Activated naive CD4-positive, alpha-beta T cell treated with anti-CD3 and anti-CD28 coated beads for 36 hours (primary cell): ENCODE measurements at regions not wholly inside any gene's neighbourhood (a gene's known extent, or its start where the extent isn't known, plus 50 kb on each side); places are given as distances from the start of the nearest gene placed in this dataset.

Source experiments
- CTCF ChIA-PET: fragments of 350-600 bp; sonication (Branson Sonifier 250); formaldehyde crosslinking; loops from one replicate; lab custom pipeline; 2021; ENCODE audit warnings: antibody characterized with exemption; lab: Charles Lee
- DNase-seq: peaks from one replicate; pipeline ENCODE4 v3.0.0-alpha.2; 2020
- H3K27ac Mint-ChIP-seq: one replicate; pipeline ENCODE4 v1.8.0; 2021; ENCODE audit warnings: mild to moderate bottlenecking, mixed read lengths
- H3K27me3 Mint-ChIP-seq: one replicate; pipeline ENCODE4 v1.8.0; 2021; ENCODE audit warnings: low read depth, mixed read lengths
- H3K36me3 Mint-ChIP-seq: one replicate; pipeline ENCODE4 v1.8.0; 2021; ENCODE audit warnings: low read depth, mixed read lengths
- H3K4me1 Mint-ChIP-seq: one replicate; pipeline ENCODE4 v1.8.0; 2021; ENCODE audit warnings: low read depth, mixed read lengths
- H3K4me3 Mint-ChIP-seq: one replicate; pipeline ENCODE4 v1.8.0; 2021; ENCODE audit warnings: mild to moderate bottlenecking, moderate library complexity, mixed read lengths
- H3K9me3 Mint-ChIP-seq: one replicate; pipeline ENCODE4 v1.8.0; 2021; ENCODE audit warnings: mixed read lengths
- intact Hi-C: fragments of 100-400 bp; cut with micrococcal nuclease; formaldehyde crosslinking; loops from one replicate; pipeline ENCODE4 v1.15.1; 2023

DNA sequence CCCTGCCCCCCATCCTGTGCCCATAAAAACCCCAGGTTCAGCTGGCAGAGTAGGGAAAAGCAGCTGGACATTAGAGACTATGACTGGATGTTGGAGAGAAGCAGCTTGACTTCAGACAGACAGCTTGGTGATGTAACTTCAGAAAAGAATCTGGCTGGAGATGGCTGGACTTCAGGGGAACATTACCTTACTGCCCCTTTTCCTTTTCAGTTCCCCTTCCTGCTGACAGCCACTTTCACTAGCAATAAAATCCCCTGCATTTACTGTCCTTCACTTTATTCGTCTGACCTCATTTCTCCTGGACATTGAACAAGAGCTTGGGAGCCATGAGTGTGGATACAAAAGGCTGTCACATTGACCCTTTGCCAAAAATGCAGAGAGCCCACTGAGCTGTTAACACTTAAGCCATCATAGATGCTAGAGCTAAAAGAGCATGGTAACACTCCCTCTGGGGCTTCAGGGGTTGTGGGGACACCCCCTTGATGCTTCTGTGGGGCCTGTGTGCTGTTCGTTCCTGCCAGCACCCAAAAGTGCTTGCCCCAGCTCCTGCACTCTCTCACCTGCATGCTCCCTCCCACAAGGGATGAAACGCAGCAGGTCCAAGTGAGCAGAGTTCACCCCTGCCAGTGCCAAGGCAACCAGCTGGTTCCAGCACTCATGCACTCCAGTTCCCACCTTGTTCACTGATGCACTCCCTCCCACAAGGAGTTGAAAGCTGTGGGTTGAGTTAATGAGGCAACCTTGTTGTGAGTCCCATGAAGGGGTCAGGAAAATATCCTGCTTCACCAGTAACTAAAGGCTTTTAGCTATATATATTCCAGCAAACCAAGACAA lies 263.8 kb upstream of the NDST3 start:
- CTCF ChIA-PET, result no interaction called here
- Mint-ChIP-seq H3K9me3 (no peaks in the 10 kb centered on the region), H3K36me3 (no peaks in the 10 kb centered on the region), H3K27me3 (no peaks in the 10 kb centered on the region), H3K27ac (no peak overlapping the region), H3K4me1 (no peaks in the 10 kb centered on the region), H3K4me3 (no peak overlapping the region)
- intact Hi-C loops, result no loop called here
- DNase-seq, result no peak

DNA sequence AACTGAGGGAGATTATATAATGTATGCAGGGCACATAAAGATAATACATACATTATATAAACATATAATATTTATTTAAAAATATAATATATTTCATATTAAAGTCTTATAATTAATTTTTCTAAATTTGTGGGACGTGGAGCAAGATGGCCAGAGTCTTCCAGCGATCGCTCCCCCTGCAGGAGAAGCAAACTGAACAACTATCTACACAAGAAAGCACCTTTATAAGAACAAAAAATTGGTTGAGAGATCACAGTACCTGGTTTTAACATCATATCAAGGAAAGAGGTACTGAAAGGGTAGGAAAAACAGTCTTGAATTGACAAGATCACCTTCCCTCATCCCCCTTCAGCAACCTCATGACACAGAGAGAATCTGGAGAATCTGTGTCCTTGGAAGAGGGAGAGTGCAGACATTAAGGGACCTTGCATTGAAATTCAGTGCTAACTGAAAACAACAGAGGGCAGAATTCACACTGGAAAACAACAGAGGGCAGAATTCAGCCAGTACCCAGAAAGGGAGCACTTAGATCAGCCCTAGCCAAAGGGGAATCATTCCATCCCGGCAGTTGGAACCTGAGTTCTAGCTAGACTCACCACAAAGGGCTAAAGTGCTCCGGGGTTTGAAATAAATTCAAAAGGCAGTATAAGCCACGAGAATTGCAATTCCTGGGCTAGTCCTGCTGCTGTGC lies 262.5 kb upstream of the NDST3 start:
- no peak overlapping the region for H3K4me3 Mint-ChIP-seq
- H3K27ac Mint-ChIP-seq, result no peak overlapping the region
- DNase-seq, result no peak
- CTCF ChIA-PET, result no interaction called here
- no peaks in the 10 kb centered on the region for H3K36me3 Mint-ChIP-seq
- no peaks in the 10 kb centered on the region for H3K27me3 Mint-ChIP-seq
- no peaks in the 10 kb centered on the region for H3K4me1 Mint-ChIP-seq
- no peaks in the 10 kb centered on the region for H3K9me3 Mint-ChIP-seq
- intact Hi-C loops, result no loop called here

DNA sequence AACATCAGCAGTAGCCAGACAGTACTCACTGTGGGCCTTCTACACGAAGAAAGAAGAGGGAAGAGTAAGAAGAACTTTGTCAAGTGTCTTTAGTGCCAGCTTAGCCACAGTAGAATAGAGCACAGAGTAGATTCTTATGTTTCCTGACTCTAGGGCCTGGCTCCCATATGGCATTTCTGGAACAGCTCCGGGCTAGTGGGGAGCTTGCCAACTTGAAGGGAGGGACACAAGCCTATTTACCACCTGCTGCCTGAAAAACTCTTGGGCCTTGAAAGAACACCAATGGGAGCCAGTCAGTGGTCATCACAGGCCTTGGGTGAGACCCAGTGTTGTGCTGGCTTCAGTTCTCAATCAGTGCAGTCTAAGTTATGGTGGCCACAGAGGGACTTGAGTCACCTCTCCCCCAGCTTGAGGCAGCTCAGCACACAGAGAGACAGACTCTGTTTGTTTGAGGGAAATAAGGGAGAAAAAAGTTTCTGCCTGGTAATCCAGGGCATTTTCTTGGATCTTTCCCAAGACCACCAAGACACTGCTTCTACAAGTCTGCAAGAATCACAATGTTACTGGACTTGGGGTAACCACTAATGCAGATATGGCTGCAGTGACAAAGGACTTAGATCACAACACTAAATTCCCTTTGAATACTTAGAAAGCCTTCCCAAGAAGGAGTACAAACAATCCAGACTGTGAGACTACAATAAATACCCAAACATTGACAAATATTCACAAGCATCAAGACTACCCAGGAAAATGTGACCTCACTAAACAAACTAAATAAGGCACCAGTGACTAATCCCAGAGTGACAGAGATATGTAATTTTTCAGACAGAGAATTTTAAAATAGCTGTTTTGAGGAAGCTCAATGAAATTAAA lies 261.0 kb upstream of the NDST3 start:
- Mint-ChIP-seq H3K27ac (no peak overlapping the region), H3K9me3 (no peaks in the 10 kb centered on the region), H3K4me1 (no peaks in the 10 kb centered on the region), H3K4me3 (no peak overlapping the region), H3K27me3 (no peaks in the 10 kb centered on the region), H3K36me3 (no peaks in the 10 kb centered on the region)
- DNase-seq, result no peak
- CTCF ChIA-PET, result no interaction called here
- intact Hi-C loops, result no loop called here

DNA sequence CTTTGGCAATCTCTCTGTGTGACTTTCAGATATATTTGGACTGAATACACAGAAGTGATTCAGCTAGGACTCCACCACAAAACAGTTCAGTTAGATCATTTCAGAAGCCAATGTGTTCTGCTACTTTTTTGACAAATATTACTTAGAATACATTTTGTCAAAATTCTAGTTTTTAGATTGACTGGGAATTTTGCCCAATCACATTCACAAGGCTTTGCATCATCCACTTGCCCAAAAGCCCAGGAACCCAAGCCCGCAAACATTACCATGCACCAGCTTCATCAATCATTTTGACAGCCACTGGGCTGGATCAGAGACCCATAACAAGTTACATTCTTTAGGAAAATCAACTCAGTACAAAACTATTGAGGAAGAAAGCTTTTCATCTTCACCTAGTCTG lies 256.6 kb upstream of the NDST3 start:
- H3K4me1 Mint-ChIP-seq, result no peaks in the 10 kb centered on the region
- no peaks in the 10 kb centered on the region for H3K9me3 Mint-ChIP-seq
- H3K4me3 Mint-ChIP-seq, result no peak overlapping the region
- CTCF ChIA-PET, result no interaction called here
- intact Hi-C loops, result no loop called here
- H3K36me3 Mint-ChIP-seq, result no peaks in the 10 kb centered on the region
- DNase-seq, result no peak
- H3K27me3 Mint-ChIP-seq, result no peaks in the 10 kb centered on the region
- H3K27ac Mint-ChIP-seq, result no peak overlapping the region

DNA sequence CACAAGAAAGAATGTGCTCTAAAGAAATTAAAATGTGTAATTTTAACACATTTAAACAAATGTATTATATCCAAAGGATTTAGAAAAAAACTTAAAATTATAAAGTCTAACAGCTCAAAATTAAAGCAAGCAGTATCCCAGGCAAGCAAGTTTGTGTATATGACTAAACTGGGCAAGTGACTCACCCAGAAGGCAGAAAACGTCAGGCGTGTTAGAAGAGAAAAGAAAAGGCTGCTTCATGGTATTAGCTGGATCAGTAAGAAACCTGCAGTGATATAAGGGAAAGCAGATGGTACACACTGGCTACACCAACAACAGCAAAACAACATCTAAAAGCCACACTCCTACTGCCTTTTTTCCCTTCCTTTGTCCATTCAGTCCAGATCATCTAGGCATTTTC lies 250.6 kb upstream of the NDST3 start:
- intact Hi-C loops, result no loop called here
- no peaks in the 10 kb centered on the region for H3K36me3 Mint-ChIP-seq
- CTCF ChIA-PET, result no interaction called here
- no peak for DNase-seq
- no peaks in the 10 kb centered on the region for H3K4me1 Mint-ChIP-seq
- H3K27ac Mint-ChIP-seq, result no peak overlapping the region
- no peak overlapping the region for H3K4me3 Mint-ChIP-seq
- no peaks in the 10 kb centered on the region for H3K9me3 Mint-ChIP-seq
- no peaks in the 10 kb centered on the region for H3K27me3 Mint-ChIP-seq

DNA sequence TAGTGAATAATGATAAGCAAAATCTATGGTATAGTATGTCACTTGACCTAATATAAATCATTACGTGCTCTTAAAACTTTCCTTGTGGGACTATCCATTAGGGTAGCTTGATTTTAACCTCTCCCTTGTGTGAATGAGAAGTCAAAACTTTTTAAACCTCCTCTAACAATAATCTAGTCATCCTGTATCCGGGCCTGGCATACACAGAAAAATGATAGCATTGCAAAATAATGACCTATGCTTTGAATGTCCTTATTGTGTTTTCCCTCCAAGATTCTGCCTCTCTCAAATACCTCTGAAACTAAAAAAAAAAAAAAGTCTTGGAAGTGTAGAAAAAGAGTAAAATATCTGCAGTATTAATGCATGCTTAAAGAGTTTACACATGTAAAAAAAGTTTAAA lies 250.0 kb upstream of the NDST3 start:
- Mint-ChIP-seq H3K27me3 (no peaks in the 10 kb centered on the region), H3K36me3 (no peaks in the 10 kb centered on the region), H3K27ac (no peak overlapping the region), H3K9me3 (no peaks in the 10 kb centered on the region), H3K4me3 (no peak overlapping the region), H3K4me1 (no peaks in the 10 kb centered on the region)
- DNase-seq, result no peak
- CTCF ChIA-PET, result no interaction called here
- intact Hi-C loops, result no loop called here

DNA sequence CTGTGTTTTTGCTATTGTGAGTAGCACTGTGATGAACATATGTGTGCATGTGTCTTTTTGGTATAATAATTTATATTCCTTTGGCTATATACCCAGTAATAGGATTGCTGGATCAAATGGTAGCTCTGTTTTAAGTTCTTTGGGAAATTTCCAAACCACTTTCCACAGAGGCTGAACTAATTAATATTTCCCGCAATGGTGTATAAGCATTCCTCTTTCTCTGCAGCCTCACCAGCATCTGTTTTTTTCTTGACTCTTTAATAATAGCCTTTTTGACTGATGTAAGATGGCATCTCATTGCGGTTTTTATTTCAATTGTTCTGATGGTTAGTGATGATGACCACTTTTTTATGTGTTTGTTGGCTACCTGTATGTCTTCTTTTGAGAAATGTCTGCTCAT lies 247.7 kb upstream of the NDST3 start:
- CTCF ChIA-PET, result no interaction called here
- intact Hi-C loops, result no loop called here
- H3K4me3 Mint-ChIP-seq, result no peak overlapping the region
- H3K27ac Mint-ChIP-seq, result no peak overlapping the region
- H3K9me3 Mint-ChIP-seq, result no peaks in the 10 kb centered on the region
- no peak for DNase-seq
- H3K27me3 Mint-ChIP-seq, result no peaks in the 10 kb centered on the region
- no peaks in the 10 kb centered on the region for H3K36me3 Mint-ChIP-seq
- H3K4me1 Mint-ChIP-seq, result no peaks in the 10 kb centered on the region

DNA sequence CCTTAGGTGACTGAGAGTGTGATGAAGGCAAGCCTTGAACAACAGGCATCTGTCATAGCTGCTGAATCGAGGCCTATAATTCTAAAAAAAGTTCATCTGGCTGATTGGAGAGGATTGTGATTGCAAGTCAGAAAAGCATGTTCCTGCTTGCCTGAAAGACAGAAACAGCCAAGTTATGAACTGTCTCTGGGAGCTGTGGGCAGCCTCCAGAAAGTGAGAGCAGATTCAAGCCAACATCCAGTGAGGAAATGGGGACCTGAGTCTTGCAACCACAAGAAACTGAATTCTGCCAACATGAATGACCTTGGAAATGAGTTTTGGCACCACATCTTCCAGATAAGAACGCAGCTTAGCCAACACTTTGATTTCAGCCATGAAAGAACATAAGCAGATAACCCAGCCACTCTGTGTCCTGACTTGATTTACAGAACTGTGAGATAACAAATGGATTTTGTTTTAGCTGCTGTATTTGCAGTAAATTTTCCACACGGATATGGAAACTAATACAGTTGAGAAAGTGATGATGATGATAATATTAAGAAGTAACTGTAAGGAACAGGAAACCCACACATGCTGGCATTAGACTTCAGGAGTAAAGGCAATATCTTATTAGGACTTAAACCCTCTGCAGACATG lies 240.3 kb upstream of the NDST3 start:
- no peaks in the 10 kb centered on the region for H3K36me3 Mint-ChIP-seq
- DNase-seq, result no peak
- H3K9me3 Mint-ChIP-seq, result no peaks in the 10 kb centered on the region
- H3K4me3 Mint-ChIP-seq, result no peak overlapping the region
- CTCF ChIA-PET, result no interaction called here
- H3K27ac Mint-ChIP-seq, result no peak overlapping the region
- no peaks in the 10 kb centered on the region for H3K4me1 Mint-ChIP-seq
- H3K27me3 Mint-ChIP-seq, result no peaks in the 10 kb centered on the region
- intact Hi-C loops, result no loop called here

DNA sequence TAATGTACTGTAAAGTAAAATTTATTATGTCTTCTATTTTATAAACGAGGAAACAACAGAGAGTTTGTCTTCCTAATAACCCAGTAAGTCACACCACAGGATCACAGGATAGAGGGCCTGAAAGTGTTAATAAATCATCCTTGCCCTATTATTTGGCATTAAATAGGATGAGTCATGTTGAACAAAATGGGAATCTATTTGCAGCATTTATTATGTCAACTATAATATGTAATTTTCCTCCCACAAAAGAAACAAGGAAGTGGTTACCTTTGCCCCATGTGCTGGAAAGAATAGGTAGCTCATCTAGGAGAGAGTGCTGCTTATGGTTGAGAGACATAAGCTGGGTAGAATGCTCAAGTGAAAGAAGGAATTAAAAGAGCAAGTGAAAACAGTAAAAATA lies 237.6 kb upstream of the NDST3 start:
- Mint-ChIP-seq H3K36me3 (no peaks in the 10 kb centered on the region), H3K4me3 (no peak overlapping the region), H3K9me3 (no peaks in the 10 kb centered on the region), H3K27ac (no peak overlapping the region), H3K27me3 (no peaks in the 10 kb centered on the region), H3K4me1 (no peaks in the 10 kb centered on the region)
- CTCF ChIA-PET, result no interaction called here
- intact Hi-C loops, result no loop called here
- DNase-seq, result no peak

DNA sequence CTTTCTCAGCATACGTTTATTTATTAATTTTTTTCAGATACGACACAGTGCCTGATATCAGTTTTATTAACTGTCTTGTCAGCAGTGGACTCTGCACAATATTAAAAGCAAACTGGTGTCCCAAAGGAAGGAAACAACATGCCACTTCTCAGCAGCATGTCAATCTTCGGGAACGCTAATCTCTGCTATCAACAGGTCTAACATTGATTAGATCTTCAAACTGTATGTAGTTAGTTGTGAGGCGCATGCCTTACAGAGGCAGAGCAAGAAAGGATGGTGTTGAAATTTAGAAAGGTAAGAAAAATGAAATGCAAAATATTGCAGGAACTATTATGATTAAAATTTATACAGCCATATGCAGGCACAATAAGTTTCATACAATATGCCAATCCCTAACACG lies 233.7 kb upstream of the NDST3 start:
- H3K36me3 Mint-ChIP-seq, result no peaks in the 10 kb centered on the region

DNA sequence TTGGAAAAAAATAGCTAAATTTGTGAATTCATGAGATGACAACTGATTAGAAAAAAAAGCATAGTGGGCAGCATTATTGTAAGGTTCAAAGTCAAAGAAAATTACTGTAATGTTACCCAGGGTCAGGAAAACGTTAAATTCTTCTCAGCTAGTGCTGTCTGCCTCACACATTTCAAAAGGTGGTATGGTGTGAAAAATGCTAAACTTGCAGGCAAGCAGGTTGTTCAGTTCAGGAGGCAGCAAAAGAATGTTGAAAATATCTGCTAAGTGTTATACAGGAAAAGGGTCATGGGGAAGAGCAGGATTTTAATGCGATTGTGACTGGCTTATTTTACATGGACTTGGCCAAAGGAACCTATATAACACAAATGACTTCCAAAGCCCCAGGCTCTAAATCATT lies 232.5 kb upstream of the NDST3 start:
- H3K4me1 Mint-ChIP-seq, result no peaks in the 10 kb centered on the region
- no peak for DNase-seq
- no peaks in the 10 kb centered on the region for H3K9me3 Mint-ChIP-seq
- no peaks in the 10 kb centered on the region for H3K36me3 Mint-ChIP-seq
- H3K27me3 Mint-ChIP-seq, result no peaks in the 10 kb centered on the region
- no peak overlapping the region for H3K4me3 Mint-ChIP-seq
- intact Hi-C loops, result no loop called here
- H3K27ac Mint-ChIP-seq, result no peak overlapping the region
- CTCF ChIA-PET, result interaction anchor here (0.6 to 0.7 kb wide), 2 partner anchors 11 to 591 kb away, joined by 3 read pairs; no protein-coding TSS in a partner anchor

More for the DNA sequence above, 233.7 kb upstream of the NDST3 start:
- H3K27ac Mint-ChIP-seq, result no peak overlapping the region
- no peak for DNase-seq
- H3K4me3 Mint-ChIP-seq, result no peak overlapping the region
- CTCF ChIA-PET, result no interaction called here
- intact Hi-C loops, result no loop called here
- H3K9me3 Mint-ChIP-seq, result no peaks in the 10 kb centered on the region
- no peaks in the 10 kb centered on the region for H3K4me1 Mint-ChIP-seq
- no peaks in the 10 kb centered on the region for H3K27me3 Mint-ChIP-seq

DNA sequence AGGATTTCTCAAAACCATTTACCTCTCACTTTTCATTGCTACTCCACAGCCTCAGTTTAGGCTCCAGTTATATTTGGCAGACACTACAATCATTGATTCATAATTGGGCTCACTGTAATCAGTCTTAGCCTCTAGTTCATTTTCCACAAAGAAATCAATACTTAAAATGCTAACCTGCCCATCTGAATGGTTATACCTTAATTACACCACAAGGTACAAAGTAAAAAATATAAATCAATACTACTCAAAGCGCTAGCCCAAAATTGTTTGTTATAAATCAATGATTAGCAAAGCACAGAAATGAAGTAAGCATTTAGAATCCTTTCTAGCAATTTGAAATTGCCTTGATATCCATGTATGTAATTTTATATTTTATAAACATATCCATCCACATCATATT lies 222.6 kb upstream of the NDST3 start:
- CTCF ChIA-PET, result no interaction called here
- intact Hi-C loops, result no loop called here
- DNase-seq, result no peak
- Mint-ChIP-seq H3K27ac (no peak overlapping the region), H3K27me3 (no peaks in the 10 kb centered on the region), H3K4me1 (no peaks in the 10 kb centered on the region), H3K4me3 (no peak overlapping the region), H3K36me3 (no peaks in the 10 kb centered on the region), H3K9me3 (no peaks in the 10 kb centered on the region)
